NOMO-1 treated with dmso at 0.1 percent for 144 hours (cell line): ENCODE measurements at regions not wholly inside any gene's neighbourhood (a gene's known extent, or its start where the extent isn't known, plus 50 kb on each side); places are given as distances from the start of the nearest gene placed in this dataset.
"Not testable (repeated sequence)": the region's sequence is repeated elsewhere in the genome, so short reads cannot be mapped to it uniquely, and the experiment has no call there.

Source experiments
- DNase-seq: peaks from one replicate; lab custom pipeline; 2025; ENCODE audit not compliant: unreplicated experiment; lab: John Stamatoyannopoulos, UW

GRCh38 chr3:29176501-29176900, 104.4 kb upstream of the RBMS3 start:
- DNase-seq, result no peak

GRCh38 chr3:29178809-29179793, 101.8 kb upstream of the RBMS3 start:
- DNase-seq, result no peak

DNA sequence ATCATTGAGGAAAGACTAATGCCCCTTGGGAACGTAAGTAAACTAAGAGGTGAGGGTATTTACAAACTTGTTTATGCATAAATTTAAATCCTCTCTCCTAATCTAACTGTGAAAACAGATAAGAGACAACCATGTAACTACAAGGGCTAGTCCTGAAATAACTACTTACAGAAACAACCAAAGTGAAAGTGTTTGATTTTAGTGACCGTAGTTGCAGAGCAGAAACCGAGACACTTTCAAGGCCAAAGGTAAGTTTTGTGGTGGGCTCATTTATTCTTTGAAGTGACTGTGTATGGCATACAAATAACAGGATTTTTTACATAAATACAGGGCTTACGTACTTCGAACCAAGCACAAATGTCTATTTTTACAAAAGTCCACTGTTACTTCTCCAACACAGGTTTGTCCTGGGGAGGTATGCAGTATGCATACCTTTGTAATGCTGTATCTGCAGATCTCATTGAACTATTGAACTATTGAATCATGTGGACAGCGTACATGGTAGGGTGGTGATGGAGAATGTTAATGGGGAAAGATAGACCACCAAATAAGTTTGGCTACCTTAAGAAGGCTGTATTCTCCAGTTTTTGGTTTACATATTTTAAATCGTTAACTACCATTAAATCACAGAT, 99.6 kb upstream of the RBMS3 start:
- no peak for DNase-seq

DNA sequence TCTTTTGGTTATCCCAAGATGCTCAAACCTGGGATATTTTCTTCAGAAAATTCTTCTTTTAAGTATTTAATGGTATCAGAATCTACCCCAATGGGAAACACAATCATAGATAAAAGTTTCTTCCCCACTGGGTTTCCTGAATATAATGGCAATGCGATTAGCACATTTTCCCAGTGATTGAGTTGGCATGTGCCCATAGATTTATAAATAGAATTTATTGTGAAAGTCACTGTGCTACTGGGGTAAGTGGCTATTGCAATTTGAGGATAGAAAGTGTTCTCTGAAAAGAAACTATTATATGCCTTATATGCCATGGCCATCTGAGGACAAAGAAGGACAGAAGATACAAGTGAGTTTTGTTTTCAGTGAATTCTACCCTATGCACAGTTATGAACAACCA, 99.0 kb upstream of the RBMS3 start:
- no peak for DNase-seq

GRCh38 chr3:29182828-29183227, 98.0 kb upstream of the RBMS3 start:
- not testable (repeated sequence) for DNase-seq

DNA sequence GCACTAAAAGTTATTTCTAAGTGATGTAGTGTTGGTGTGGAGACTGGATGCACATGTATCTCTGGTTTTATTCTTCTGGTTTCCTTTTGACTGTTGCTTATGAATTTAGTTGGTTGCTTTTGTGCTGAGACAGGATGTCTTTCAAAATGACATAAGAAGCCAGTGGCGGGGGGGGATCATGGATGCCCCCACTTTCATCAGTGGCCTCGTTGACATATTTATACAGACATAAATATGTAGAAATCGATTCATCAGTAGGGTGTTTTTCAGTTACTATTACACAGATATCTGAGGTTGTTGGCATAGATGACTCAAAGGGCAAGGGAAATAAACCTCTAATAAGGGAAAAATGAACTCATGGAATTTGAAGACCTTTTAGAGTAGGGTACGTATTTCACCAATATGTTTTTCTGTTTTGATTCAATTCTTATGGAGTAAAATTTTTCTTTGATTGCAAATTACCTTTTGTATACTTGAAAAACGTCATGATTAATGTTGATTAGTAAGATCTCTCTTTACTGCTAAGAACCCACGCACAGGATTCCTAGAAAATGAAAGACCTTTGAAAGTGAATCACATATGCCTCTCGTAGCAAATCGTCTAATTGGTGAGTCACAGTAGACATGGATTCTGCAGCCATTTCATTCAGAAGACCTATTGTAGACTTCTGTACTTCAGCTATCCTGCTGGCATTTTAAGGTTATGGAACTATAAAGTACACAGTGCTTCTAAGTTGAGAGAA, 97.4 kb upstream of the RBMS3 start:
- no peak for DNase-seq

GRCh38 chr3:29185706-29186105, 95.2 kb upstream of the RBMS3 start:
- DNase-seq, result no peak

- DNase-seq, result no peak
Observed at GRCh38 chr3:29186131-29186599, 94.7 kb upstream of the RBMS3 start.

- no peak for DNase-seq
Observed at GRCh38 chr3:29186982-29187725, 93.7 kb upstream of the RBMS3 start.

- no peak for DNase-seq
Observed at GRCh38 chr3:29189328-29189727, 91.5 kb upstream of the RBMS3 start.

DNA sequence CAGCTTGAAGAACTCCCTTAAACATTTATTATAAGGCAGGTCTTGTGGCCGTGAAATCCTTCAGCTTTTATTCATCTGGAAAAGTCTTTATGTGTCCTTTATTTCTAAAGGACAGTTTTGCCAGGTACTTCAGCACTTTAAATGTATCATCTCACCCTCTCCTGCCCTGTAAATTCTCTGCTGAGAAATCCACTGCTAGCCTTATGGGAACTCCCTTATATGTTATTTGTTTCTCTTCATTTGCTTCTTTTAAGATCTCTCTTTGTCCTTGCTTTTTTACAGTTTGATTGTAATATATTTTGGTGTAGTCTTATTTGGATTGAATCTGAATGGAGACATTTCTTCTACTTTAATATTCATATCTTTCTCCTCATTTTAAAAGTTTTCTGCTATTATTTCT, 86.7 kb upstream of the RBMS3 start:
- no peak for DNase-seq

- DNase-seq, result no peak
Observed at GRCh38 chr3:29195056-29195455, 85.8 kb upstream of the RBMS3 start.

- no peak for DNase-seq
Observed at GRCh38 chr3:29201604-29202003, 79.3 kb upstream of the RBMS3 start.

DNA sequence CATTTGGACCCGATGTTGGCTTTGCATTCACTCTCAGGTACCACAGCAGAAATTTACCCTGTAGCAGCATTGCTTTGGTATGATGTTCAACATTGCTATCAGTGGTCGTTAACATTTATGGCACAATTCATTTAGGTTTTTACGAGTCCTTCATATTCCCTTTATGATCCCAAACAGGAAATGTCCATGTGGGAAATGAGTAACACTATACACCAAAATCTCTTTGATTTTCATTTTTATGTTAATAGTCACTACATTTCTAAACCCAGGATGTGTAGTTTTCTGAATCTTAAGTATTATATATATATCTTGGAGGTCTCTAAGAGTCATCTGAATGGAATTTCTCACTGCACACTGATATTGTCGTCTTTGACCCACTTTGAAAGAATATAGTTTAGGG, 78.5 kb upstream of the RBMS3 start:
- DNase-seq, result no peak

- no peak for DNase-seq
Observed at GRCh38 chr3:29203851-29204250, 77.0 kb upstream of the RBMS3 start.

GRCh38 chr3:29207427-29207826, 73.4 kb upstream of the RBMS3 start:
- no peak for DNase-seq

DNA sequence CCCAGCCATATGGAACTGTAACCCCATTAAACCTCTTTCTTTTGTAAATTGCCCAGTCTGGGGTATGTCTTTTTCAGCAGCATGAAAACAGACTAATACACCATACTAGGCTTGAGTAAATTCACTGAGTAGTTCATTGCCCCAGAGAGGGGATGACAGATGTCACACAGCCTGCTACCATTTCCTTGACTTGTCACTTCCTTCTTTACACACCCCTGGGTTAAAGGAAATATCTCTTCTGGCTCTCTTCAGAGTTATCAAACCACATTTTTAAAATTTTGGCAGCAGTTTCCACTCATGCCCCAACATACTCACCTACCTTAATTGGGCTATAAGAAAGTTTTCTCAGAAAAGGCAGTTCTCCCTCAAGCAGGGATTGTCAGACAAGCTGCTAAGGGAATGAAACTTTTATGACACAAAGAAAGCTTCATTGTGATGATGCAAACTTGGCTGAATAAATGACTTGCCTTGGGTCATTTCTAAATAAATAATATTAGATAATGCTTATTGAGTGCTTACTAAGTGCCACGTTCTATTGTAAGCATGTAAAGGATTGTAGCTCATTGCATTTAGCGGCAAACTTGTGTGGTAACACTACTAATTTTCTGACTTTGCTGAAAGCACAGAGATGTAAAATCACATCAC, 68.0 kb upstream of the RBMS3 start:
- no peak for DNase-seq

GRCh38 chr3:29214009-29214658, 66.7 kb upstream of the RBMS3 start:
- DNase-seq, result no peak

- DNase-seq, result no peak
Observed at GRCh38 chr3:29215948-29216347, 64.9 kb upstream of the RBMS3 start.

GRCh38 chr3:29226706-29227105, 54.2 kb upstream of the RBMS3 start:
- DNase-seq, result no peak
